GM12874 (cell line): ENCODE measurements at regions not wholly inside any gene's neighbourhood (a gene's known extent, or its start where the extent isn't known, plus 50 kb on each side); places are given as distances from the start of the nearest gene placed in this dataset.

Source experiments
- CTCF ChIP-seq: IDR thresholded peaks from 2 replicates; pipeline ENCODE4 v1.5.1; 2011; ENCODE audit warnings: low read depth, mild to moderate bottlenecking, control low read depth, low read length, moderate library complexity; ENCODE audit not compliant: insufficient read depth

- TF ChIP-seq CTCF, result no peak
Measured at GRCh38 chr4:101669832-101670188, 120.7 kb upstream of the BANK1 start.

DNA sequence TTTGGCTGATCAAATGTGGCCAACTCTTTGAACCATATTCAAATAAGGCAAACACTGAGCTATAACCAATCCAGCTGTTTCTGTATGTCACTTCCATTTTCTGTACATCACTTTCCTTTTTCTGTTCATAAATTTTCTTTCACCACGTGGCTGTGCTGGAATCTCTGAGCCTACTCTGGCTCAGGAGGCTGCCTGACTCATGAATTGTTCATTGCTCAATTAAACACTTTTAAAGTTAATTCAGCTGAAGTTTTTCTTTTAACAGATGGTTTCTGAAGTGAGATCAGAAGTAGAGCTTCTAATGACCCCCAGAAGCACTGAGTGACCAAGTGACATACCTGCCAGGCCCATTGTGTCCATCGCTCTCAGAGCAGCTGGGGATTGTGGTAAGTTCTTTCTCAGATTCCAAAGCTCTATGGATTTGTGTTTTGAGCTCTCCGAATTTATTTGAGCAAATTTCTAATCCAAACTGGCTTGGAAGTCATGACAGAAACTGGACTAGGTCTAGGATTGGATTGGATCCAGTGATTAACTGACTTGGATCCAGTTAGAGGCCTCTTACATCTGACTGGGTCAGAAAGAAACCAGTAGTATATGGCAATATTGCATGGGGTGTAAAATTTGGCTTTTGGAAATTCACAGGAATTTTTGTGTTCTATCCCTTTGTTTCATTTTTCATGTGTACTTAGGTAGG lies 121.2 kb upstream of the BANK1 start:
- TF ChIP-seq CTCF, result no peak

DNA sequence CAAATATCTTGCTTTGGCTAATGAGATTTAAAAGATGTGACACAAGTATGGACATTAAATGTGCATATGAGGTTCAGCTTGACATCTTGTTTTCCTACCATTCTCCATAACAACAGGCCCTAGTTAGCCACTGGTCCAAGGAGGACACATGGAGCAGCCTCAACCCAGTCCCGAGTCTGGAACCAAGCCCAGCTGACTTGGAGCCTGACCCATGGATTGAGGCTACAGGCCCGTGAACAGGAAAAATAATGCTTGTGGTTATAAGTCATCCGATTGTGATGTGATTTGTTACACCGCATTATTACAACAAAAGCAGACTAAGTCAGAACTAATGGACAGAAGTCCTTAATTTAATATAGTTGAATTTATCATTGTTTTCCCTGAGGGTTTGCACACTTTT lies 123.2 kb upstream of the BANK1 start:
- no peak for TF ChIP-seq CTCF

GRCh38 chr4:101660607-101661006 lies 129.9 kb upstream of the BANK1 start:
- TF ChIP-seq CTCF, result no peak

DNA sequence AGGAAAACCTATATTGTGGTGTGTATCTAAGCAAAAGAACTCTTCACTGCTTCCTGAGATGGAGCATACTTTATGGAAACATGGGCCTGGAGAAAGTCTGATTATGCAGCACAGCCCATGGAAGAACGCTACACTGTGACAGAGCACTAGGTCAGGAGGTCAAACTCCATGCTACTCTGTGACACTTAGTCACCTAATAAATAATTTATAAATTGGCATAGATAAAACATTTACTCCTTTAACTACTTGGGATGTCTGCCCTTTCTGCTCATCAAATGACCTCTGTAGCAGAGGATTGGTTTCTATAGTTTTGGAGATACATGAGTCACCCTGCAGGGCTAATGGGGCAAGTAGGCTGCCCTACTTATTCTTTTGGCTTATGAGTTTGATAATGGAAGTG lies 134.7 kb upstream of the BANK1 start:
- TF ChIP-seq CTCF, result no peak

- no peak for TF ChIP-seq CTCF
Measured at GRCh38 chr4:101655005-101655404, 135.5 kb upstream of the BANK1 start.

- TF ChIP-seq CTCF, result no peak
Measured at GRCh38 chr4:101651778-101652177, 138.8 kb upstream of the BANK1 start.
